HEK293T (cell line): ENCODE measurements at regions not wholly inside any gene's neighbourhood (a gene's known extent, or its start where the extent isn't known, plus 50 kb on each side); places are given as distances from the start of the nearest gene placed in this dataset.
"Not testable (repeated sequence)": the region's sequence is repeated elsewhere in the genome, so short reads cannot be mapped to it uniquely, and the experiment has no call there.

Experiments
- CTCF ChIA-PET: fragments of 350-600 bp; formaldehyde crosslinking; extraction: SDS; loops from one replicate; lab custom pipeline; 2021; ENCODE audit warnings: antibody characterized with exemption, inconsistent platforms; lab: Yijun Ruan, JAX
- POLR2A ChIA-PET: fragments of 350-600 bp; formaldehyde crosslinking; extraction: SDS; loops from one replicate; lab custom pipeline; 2020; ENCODE audit warnings: antibody characterized with exemption, inconsistent platforms; lab: Yijun Ruan, JAX
- DNase-seq: peaks from one replicate; pipeline ENCODE4 v3.0.0; 2012; ENCODE audit warnings: mixed read lengths; ENCODE audit errors: extremely low spot score
- ARNT ChIP-seq: fragments of 450-650 bp; IDR thresholded peaks from 2 replicates; pipeline ENCODE4 v1.6.1; 2017; ENCODE audit warnings: mild to moderate bottlenecking
- BHLHE40 ChIP-seq: fragments of 450-650 bp; IDR thresholded peaks from 2 replicates; pipeline ENCODE4 v1.6.1; 2016; ENCODE audit warnings: mild to moderate bottlenecking, moderate library complexity, borderline replicate concordance
- CTBP1 ChIP-seq: fragments of 450-650 bp; IDR thresholded peaks from 2 replicates; pipeline ENCODE4 v1.6.1; 2016; ENCODE audit warnings: borderline replicate concordance
- ELF4 ChIP-seq: fragments of 450-650 bp; IDR thresholded peaks from 2 replicates; pipeline ENCODE4 v1.6.1; 2017; ENCODE audit warnings: antibody characterized with exemption
- FOXA1 ChIP-seq: fragments of 450-650 bp; IDR thresholded peaks from 2 replicates; pipeline ENCODE4 v1.6.1; 2016; ENCODE audit warnings: mild to moderate bottlenecking
- FOXK2 ChIP-seq: fragments of 450-650 bp; IDR thresholded peaks from 2 replicates; pipeline ENCODE4 v1.6.1; 2016; ENCODE audit warnings: mild to moderate bottlenecking
- FOXM1 ChIP-seq: fragments of 450-650 bp; IDR thresholded peaks from 2 replicates; pipeline ENCODE4 v1.6.1; 2017; ENCODE audit warnings: mild to moderate bottlenecking, borderline replicate concordance
- HDGF ChIP-seq: fragments of 450-650 bp; IDR thresholded peaks from 2 replicates; pipeline ENCODE4 v1.6.1; 2017; ENCODE audit warnings: antibody characterized with exemption, borderline replicate concordance
- L3MBTL2 ChIP-seq: fragments of 450-650 bp; conservative IDR thresholded peaks from 2 replicates; pipeline ENCODE4 v1.6.1; 2016; ENCODE audit warnings: mild to moderate bottlenecking
- LEF1 ChIP-seq: fragments of 450-650 bp; IDR thresholded peaks from 2 replicates; pipeline ENCODE4 v1.6.1; 2017; ENCODE audit warnings: mild to moderate bottlenecking, borderline replicate concordance
- NFRKB ChIP-seq: fragments of 450-650 bp; IDR thresholded peaks from 2 replicates; pipeline ENCODE4 v1.6.1; 2016; ENCODE audit warnings: mild to moderate bottlenecking, moderate library complexity
- SP1 ChIP-seq: fragments of 450-650 bp; IDR thresholded peaks from 2 replicates; pipeline ENCODE4 v1.6.1; 2017
- SUZ12 ChIP-seq: fragments of 450-650 bp; IDR thresholded peaks from 2 replicates; pipeline ENCODE4 v1.6.1; 2016; ENCODE audit warnings: mild to moderate bottlenecking
- TARDBP ChIP-seq: fragments of 450-650 bp; IDR thresholded peaks from 2 replicates; pipeline ENCODE4 v1.6.1; 2016
- ZNF384 ChIP-seq: fragments of 450-650 bp; IDR thresholded peaks from 2 replicates; pipeline ENCODE4 v1.6.1; 2016
- TF ChIP-seq, protein P1 (sequence below): fragments of 450-650 bp; IDR thresholded peaks from 2 replicates; pipeline ENCODE4 v1.6.1; 2016

DNA sequence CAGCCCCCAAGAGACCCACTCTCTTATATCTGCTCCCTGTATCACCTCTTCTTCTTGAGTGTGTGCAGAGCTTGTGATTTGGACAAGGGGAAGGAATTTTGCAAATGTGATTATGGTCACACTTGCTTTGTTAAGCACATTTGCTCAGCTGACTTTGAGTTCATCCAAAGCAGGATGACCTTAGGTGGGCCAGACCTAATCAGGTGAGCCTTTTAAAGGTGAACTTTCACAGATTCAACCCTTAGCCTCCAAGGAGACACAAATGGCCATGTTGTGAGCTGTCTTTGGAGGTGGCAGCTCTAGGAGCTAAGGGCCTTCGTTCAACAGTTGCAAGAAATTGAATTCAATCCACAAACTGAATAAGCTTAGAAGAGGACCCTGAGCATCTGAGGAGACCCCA lies 147.8 kb downstream of the DEFB131A start:
- TF ChIP-seq BHLHE40 (no peak), ELF4 (no peak), SUZ12 (no peak), TARDBP (no peak), ARNT (no peak), HDGF (no peak), ZNF384 (no peak), L3MBTL2 (no peak), FOXA1 (no peak), SP1 (no peak), FOXM1 (no peak), FOXK2 (no peak), LEF1 (no peak), NFRKB (no peak), CTBP1 (no peak)
- TF ChIP-seq, protein P1, sequence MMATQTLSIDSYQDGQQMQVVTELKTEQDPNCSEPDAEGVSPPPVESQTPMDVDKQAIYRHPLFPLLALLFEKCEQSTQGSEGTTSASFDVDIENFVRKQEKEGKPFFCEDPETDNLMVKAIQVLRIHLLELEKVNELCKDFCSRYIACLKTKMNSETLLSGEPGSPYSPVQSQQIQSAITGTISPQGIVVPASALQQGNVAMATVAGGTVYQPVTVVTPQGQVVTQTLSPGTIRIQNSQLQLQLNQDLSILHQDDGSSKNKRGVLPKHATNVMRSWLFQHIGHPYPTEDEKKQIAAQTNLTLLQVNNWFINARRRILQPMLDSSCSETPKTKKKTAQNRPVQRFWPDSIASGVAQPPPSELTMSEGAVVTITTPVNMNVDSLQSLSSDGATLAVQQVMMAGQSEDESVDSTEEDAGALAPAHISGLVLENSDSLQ, result no peak
- ChIA-PET POLR2A (no interaction called here), CTCF (no interaction called here)
- DNase-seq, result no peak

DNA sequence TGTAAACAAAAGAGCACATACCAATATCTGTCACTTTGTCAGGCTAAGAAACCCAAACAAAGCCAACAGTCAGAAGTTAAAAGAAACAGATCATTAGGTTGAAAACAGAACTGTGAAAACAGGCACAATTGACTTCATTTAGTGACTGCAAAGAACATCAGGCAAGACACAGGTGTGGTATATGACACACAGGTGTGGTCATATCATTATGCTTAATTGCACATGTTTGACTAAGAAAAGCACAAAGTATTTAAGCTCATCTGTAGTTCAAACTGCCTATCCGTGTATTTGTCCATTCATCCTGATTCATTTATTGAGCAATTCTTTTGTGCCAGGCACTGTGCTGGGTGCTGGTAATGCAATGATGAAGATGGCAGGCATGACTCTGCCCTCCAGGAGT lies 150.7 kb downstream of the DEFB131A start:
- ChIA-PET POLR2A (no interaction called here), CTCF (no interaction called here)
- DNase-seq, result no peak
- TF ChIP-seq FOXM1 (no peak), BHLHE40 (no peak), ZNF384 (no peak), L3MBTL2 (no peak), FOXA1 (no peak), CTBP1 (no peak), ELF4 (no peak), LEF1 (no peak)

DNA sequence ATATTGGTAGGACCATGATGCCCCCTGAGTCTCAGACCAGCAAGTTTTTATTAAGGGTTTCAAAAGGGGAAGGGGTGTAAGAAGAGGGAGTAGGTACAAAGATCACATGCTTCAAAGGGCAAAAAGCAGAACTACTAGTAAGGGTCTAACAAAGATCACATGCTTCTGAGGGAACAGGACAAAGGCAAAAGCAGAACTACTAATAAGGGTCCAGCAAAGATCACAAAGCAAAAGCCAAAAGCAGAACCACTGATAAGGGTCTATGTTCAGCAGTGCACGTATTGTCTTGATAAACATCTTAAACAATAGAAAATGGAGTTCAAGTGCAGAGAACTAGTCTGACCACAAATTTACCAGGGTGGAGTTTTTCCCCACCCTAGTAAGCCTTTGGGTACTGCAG lies 151.3 kb downstream of the DEFB131A start:
- CTCF ChIA-PET, DNase-seq, POLR2A ChIA-PET: not testable (repeated sequence)

DNA sequence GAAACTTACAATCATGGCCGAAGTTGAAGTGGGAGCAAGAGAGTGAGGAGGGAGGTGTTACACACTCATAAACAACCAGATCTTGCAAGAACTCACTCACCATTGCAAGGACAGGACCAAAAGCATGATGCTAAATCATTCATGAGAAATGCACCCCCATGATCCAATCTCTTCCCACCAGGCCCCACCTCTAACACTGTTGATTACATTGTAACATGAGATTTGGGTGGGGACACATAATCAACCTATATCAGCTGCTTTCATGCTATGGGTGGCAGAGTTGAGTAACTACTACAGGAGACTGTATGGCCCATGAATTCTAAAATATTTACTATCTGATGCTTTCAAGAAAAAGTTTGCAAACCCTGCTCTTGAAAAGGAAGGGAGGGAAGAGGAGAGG lies 155.1 kb downstream of the DEFB131A start:
- no peak for DNase-seq
- ChIA-PET CTCF (no interaction called here), POLR2A (no interaction called here)
- no peak for TF ChIP-seq HDGF
- TF ChIP-seq ARNT, result no peak
- TF ChIP-seq TARDBP, result no peak
- TF ChIP-seq FOXM1, result no peak
- no peak for TF ChIP-seq FOXA1
- no peak for TF ChIP-seq FOXK2

DNA sequence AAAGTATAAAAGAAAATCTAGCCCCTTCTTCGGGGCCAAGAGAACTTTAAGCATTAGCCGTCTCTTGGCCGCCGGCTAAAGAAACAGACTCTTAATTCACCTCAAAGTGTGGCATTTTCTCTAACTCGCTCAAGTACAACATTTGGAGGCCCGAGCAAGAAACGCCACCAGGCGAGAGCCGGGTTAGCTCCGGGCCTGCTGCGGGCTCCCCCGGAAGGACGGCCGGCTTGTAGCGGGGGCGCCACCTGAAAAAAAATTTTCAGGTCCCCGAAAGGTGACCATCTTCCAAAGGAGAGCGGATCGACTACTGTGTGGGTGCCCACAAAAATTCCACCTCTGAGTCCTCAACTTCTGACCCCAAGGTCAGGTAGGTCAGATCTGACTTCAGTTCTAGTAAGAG lies 156.0 kb downstream of the DEFB131A start:
- ChIA-PET POLR2A (no interaction called here), CTCF (no interaction called here)
- TF ChIP-seq FOXM1 (no peak), L3MBTL2 (no peak), LEF1 (no peak), SP1 (no peak), FOXA1 (no peak), TARDBP (no peak), BHLHE40 (no peak)
- no peak for DNase-seq

DNA sequence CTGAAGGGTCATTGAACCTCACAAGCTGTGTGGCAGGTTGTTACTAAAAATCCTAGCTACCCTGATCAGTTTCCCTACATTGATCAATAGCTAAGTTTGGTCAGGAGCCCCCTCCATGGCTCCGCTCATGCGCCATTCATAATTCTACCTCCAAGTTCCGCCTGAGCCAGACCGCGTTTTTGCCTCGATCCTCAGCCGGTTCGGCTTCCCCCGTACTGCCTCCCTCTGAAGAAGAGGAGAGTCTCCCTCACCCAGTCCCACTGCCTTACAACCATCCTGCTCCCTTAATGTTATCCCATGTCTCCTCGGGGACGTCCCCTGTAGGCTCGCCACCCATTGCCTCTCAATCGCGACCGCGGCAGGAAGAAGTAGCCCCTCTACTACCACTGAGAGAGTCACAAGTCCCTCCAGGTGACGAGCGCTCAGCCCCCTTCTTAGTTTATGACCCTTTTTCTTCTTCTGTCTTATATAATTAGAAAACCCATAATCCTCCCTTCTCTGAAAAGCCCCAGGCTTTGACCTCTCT lies 158.2 kb downstream of the DEFB131A start:
- no peak for TF ChIP-seq ARNT
- TF ChIP-seq SUZ12, result no peak
- no peak for TF ChIP-seq LEF1
- TF ChIP-seq HDGF, result no peak
- no peak for TF ChIP-seq CTBP1
- no peak for TF ChIP-seq FOXK2
- TF ChIP-seq SP1, result no peak
- no peak for TF ChIP-seq ELF4
- no peak for TF ChIP-seq ZNF384
- TF ChIP-seq, protein P1, result no peak
- TF ChIP-seq BHLHE40, result no peak
- ChIA-PET POLR2A (no interaction called here), CTCF (no interaction called here)
- DNase-seq, result no peak

DNA sequence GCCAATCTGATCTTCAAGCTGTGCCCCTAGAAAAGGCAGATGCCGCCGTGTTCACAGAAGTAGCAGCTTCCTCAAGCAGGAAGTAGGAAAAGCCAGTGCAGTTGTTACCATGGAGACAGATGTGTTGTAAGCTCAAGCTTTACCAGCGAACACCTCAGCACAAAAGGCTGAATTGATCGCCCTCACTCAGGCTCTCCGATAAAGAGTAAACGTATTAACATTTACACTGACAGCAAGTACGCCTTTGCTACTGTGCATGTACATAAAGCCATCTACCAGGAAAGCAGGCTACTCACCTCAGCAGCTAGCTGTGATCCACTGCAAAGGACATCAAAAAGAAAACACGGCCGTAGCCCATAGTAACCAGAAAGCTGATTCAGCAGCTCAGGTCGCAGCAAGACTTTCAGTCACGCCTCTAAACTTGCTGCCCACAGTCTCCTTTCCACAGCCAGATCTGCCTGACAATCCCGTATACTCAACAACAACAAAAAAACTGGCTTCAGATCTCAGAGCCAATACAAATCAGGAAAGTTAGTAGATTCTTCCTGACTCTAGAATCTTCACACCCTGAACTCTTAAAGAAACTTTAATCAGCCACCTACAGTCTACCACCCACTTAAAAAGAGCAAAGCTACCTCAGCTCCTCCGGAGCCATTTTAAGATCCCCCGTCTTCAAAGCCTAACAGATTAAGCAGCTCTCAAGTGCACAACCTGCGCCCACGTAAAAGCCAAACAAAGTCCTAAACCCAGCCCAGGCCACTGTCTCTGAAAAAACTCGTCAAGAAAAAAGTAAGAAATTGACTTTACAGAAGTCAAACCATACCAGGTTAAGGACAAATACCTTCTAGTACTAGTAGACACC lies 160.0 kb downstream of the DEFB131A start:
- CTCF ChIA-PET, POLR2A ChIA-PET, DNase-seq: not testable (repeated sequence)

DNA sequence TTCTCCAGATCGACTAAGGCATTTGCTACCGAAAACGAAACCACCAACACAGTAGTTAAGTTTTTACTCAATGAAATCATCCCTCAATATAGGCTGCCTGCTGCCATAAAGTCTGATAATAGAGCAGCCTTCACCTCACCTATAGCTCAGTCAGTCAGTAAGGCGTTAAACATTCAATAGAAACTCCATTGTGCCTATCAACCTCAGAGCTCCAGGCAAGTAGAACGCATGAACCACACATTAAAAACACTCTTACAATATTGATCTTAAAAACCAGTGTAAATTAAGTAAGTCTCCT lies 160.6 kb downstream of the DEFB131A start:
- DNase-seq, CTCF ChIA-PET, POLR2A ChIA-PET: not testable (repeated sequence)
